Neural progenitor cell (in vitro differentiated cells): ENCODE measurements at regions not wholly inside any gene's neighbourhood (a gene's known extent, or its start where the extent isn't known, plus 50 kb on each side); places are given as distances from the start of the nearest gene placed in this dataset.

Experiments used
- DNase-seq: peaks from one replicate; pipeline ENCODE4 v3.0.0-alpha.2; 2016; ENCODE audit warnings: low spot score
- H2AFZ ChIP-seq: fragments of 200-600 bp; sonication (generic); replicated peaks from 2 replicates; pipeline ENCODE4 v1.6.1; 2016; ENCODE audit warnings: antibody characterized with exemption
- H3F3A ChIP-seq: fragments of 200-600 bp; sonication (generic); 2 replicates; pipeline ENCODE4 v1.6.1; 2016; ENCODE audit warnings: antibody characterized with exemption, low read depth
- H3K27ac ChIP-seq: fragments of 200-600 bp; sonication (generic); 2 replicates; pipeline ENCODE4 v1.5.1; 2016; ENCODE audit warnings: mild to moderate bottlenecking
- H3K27me3 ChIP-seq: fragments of 200-600 bp; sonication (generic); 2 replicates; pipeline ENCODE4 v1.6.1; 2016; ENCODE audit warnings: mild to moderate bottlenecking, moderate library complexity
- H3K36me3 ChIP-seq: fragments of 200-600 bp; sonication (generic); 2 replicates; pipeline ENCODE4 v1.5.1; 2016
- H3K4me1 ChIP-seq: fragments of 200-600 bp; sonication (generic); 2 replicates; pipeline ENCODE4 v1.6.1; 2016; ENCODE audit warnings: mixed run types
- H3K4me2 ChIP-seq: fragments of 200-600 bp; sonication (generic); 2 replicates; pipeline ENCODE4 v1.6.1; 2016
- H3K4me3 ChIP-seq: fragments of 200-600 bp; sonication (generic); 2 replicates; pipeline ENCODE4 v1.5.1; 2016
- H3K79me2 ChIP-seq: fragments of 200-600 bp; sonication (generic); 2 replicates; pipeline ENCODE4 v1.6.1; 2016; ENCODE audit warnings: low read depth
- H3K9ac ChIP-seq: fragments of 200-600 bp; sonication (generic); 2 replicates; pipeline ENCODE4 v1.6.1; 2016
- H3K9me3 ChIP-seq: fragments of 200-600 bp; sonication (generic); 2 replicates; pipeline ENCODE4 v1.5.1; 2016; ENCODE audit warnings: low read depth
- H4K20me1 ChIP-seq: fragments of 200-600 bp; sonication (generic); 2 replicates; pipeline ENCODE4 v1.6.1; 2016; ENCODE audit warnings: low read depth
- H3K27ac Mint-ChIP-seq: 3 replicates; pipeline ENCODE4 v1.8.0; 2021; ENCODE audit warnings: mixed read lengths
- H3K27me3 Mint-ChIP-seq: 2 replicates; pipeline ENCODE4 v1.8.0; 2022; ENCODE audit warnings: low read depth, mild to moderate bottlenecking, inconsistent platforms, moderate library complexity, mixed read lengths; ENCODE audit not compliant: insufficient read depth
- H3K36me3 Mint-ChIP-seq: 3 replicates; pipeline ENCODE4 v1.8.0; 2021; ENCODE audit warnings: mixed read lengths
- H3K4me1 Mint-ChIP-seq: 3 replicates; pipeline ENCODE4 v1.8.0; 2021; ENCODE audit warnings: mixed read lengths
- H3K4me3 Mint-ChIP-seq: 3 replicates; pipeline ENCODE4 v1.8.0; 2021; ENCODE audit warnings: mild to moderate bottlenecking, moderate library complexity, mixed read lengths
- H3K9me3 Mint-ChIP-seq: 3 replicates; pipeline ENCODE4 v1.8.0; 2020; ENCODE audit warnings: mixed read lengths
- EZH2 ChIP-seq: fragments of 200-600 bp; sonication (generic); IDR thresholded peaks from 2 replicates; pipeline ENCODE4 v1.6.1; 2017; ENCODE audit warnings: antibody characterized with exemption, mild to moderate bottlenecking, moderate library complexity
- EZH2phosphoT487 ChIP-seq: fragments of 200-600 bp; sonication (generic); IDR thresholded peaks from 2 replicates; pipeline ENCODE4 v1.6.1; 2017; ENCODE audit warnings: antibody characterized with exemption
- TF ChIP-seq, protein P1 (sequence below): fragments of 200-600 bp; sonication (generic); IDR thresholded peaks from 2 replicates; pipeline ENCODE4 v1.5.1; 2017; ENCODE audit warnings: antibody characterized with exemption, mild to moderate bottlenecking

DNA sequence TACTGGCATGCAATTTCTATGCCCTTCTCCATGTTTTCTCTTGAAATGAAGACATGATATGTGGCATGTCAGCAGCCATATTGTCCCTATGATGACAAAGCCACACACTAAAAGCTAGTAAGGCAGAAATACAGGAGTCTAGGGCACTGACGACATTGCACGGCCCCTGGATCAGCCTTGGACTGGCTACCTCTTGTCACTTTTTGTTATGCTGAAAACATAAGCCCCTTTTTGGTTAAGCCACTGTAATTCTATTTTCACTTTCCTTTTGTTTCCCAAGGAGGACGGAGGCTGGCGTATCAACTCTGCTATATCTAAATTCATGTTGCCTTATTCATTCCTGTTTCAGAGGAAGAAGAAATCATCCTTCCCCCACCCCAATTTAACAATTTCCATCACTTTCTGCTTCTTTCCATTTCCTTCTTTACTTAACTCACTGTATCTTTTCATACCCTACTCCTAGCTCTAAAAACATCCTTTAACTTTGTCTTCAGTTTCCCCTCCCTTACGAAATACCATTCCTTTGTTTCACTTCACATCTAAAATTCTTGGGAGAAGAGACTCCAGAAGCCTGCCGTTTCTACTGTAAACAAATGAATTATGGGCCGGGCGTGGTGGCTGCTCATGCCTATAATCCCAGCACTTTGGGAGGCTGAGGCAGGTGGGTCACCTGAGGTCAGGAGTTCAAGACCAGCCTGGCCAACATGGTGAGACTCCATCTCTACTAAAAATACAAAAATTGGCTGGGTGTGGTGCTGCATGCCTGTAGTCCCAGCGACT is 364.1 kb downstream of the PCNX1 start:
- Histone ChIP-seq H2AFZ (no peak overlapping the region), H4K20me1 (no peaks in the 10 kb centered on the region), H3K27ac (no peak overlapping the region), H3K9me3 (no peaks in the 10 kb centered on the region), H3K4me1 (no peaks in the 10 kb centered on the region), H3K79me2 (no peaks in the 10 kb centered on the region), H3K36me3 (no peaks in the 10 kb centered on the region), H3K9ac (no peak overlapping the region), H3K27me3 (no peaks in the 10 kb centered on the region), H3K4me3 (no peak overlapping the region), H3F3A (no peaks in the 10 kb centered on the region), H3K4me2 (no peak overlapping the region)
- DNase-seq, result no peak
- H3K9me3 Mint-ChIP-seq, result peaks cover 17% of the 10 kb centered on the region
- no peak overlapping the region for H3K27ac Mint-ChIP-seq
- H3K36me3 Mint-ChIP-seq, result no peaks in the 10 kb centered on the region
- H3K27me3 Mint-ChIP-seq, result peaks cover 2% of the 10 kb centered on the region
- no peaks in the 10 kb centered on the region for H3K4me1 Mint-ChIP-seq
- TF ChIP-seq EZH2phosphoT487 (no peak), EZH2 (no peak)
- TF ChIP-seq, protein P1, sequence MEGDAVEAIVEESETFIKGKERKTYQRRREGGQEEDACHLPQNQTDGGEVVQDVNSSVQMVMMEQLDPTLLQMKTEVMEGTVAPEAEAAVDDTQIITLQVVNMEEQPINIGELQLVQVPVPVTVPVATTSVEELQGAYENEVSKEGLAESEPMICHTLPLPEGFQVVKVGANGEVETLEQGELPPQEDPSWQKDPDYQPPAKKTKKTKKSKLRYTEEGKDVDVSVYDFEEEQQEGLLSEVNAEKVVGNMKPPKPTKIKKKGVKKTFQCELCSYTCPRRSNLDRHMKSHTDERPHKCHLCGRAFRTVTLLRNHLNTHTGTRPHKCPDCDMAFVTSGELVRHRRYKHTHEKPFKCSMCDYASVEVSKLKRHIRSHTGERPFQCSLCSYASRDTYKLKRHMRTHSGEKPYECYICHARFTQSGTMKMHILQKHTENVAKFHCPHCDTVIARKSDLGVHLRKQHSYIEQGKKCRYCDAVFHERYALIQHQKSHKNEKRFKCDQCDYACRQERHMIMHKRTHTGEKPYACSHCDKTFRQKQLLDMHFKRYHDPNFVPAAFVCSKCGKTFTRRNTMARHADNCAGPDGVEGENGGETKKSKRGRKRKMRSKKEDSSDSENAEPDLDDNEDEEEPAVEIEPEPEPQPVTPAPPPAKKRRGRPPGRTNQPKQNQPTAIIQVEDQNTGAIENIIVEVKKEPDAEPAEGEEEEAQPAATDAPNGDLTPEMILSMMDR, result no peak
- H3K4me3 Mint-ChIP-seq, result no peak overlapping the region

DNA sequence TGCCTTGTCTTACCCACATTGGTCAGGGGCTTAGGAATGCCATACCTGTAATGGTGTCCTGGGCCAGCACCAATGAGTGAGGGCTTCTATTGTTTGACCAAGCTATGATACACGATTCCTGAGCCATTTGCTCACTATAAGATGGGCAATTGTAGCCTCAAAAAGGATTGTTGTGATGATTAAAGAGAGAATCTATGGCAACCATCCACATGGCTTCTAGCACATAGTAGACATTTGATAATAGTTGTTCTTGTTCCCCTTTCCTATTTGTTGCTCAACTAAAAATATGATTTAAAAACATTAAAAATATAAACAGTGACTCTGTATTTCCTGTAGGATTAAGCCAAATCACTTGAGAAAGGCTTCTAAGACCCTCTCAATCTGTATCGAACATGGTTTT is 366.1 kb downstream of the PCNX1 start:
- Histone ChIP-seq H3K4me1 (no peaks in the 10 kb centered on the region), H3K4me2 (no peak overlapping the region), H4K20me1 (no peaks in the 10 kb centered on the region), H3K4me3 (no peak overlapping the region), H2AFZ (no peak overlapping the region), H3K27ac (no peak overlapping the region), H3K79me2 (no peaks in the 10 kb centered on the region), H3K9ac (no peak overlapping the region), H3K27me3 (no peaks in the 10 kb centered on the region), H3F3A (no peaks in the 10 kb centered on the region), H3K36me3 (no peaks in the 10 kb centered on the region), H3K9me3 (no peaks in the 10 kb centered on the region)
- Mint-ChIP-seq H3K27ac (no peak overlapping the region), H3K4me1 (no peaks in the 10 kb centered on the region), H3K27me3 (peaks cover 2% of the 10 kb centered on the region), H3K36me3 (no peaks in the 10 kb centered on the region), H3K9me3 (peaks cover 14% of the 10 kb centered on the region), H3K4me3 (no peak overlapping the region)
- DNase-seq, result no peak
- TF ChIP-seq EZH2phosphoT487, result no peak
- no peak for TF ChIP-seq EZH2
- TF ChIP-seq, protein P1, result no peak

DNA sequence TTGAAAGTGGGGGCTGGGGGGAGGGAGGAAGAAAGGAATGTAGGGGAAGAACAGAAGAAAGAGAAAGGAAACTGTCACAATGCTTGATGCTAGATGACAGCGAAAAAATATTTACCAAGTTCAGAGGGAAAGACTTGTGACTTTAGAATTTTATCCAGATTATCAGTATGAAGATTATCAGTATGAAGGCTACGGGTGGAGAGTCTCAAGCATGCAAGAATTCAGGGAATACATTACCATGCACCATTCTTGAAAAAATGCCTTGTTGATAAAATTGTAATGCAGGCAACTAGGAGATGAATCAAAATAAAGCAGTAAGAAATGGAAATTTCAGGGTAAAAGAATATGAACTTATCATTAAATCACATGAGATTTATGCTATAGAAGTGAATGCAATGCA is 376.8 kb downstream of the PCNX1 start:
- Histone ChIP-seq H3K4me2 (no peak overlapping the region), H3K4me1 (no peaks in the 10 kb centered on the region), H3K79me2 (no peaks in the 10 kb centered on the region), H2AFZ (no peak overlapping the region), H3K27ac (no peak overlapping the region), H3K9ac (no peak overlapping the region), H4K20me1 (no peaks in the 10 kb centered on the region), H3K27me3 (no peaks in the 10 kb centered on the region), H3F3A (no peaks in the 10 kb centered on the region), H3K4me3 (no peak overlapping the region), H3K9me3 (no peaks in the 10 kb centered on the region), H3K36me3 (no peaks in the 10 kb centered on the region)
- no peak for DNase-seq
- Mint-ChIP-seq H3K27ac (no peak overlapping the region), H3K9me3 (peaks cover 7% of the 10 kb centered on the region), H3K4me3 (no peak overlapping the region), H3K36me3 (no peaks in the 10 kb centered on the region), H3K4me1 (no peaks in the 10 kb centered on the region), H3K27me3 (peaks cover 4% of the 10 kb centered on the region)
- TF ChIP-seq, protein P1, result no peak
- TF ChIP-seq EZH2phosphoT487 (no peak), EZH2 (no peak)
